OCI-LY7 (cell line): ENCODE measurements at regions not wholly inside any gene's neighbourhood (a gene's known extent, or its start where the extent isn't known, plus 50 kb on each side); places are given as distances from the start of the nearest gene placed in this dataset.

ENCODE experiments used
- BruUV-seq: library from RNA; stranded (reverse); fragments of 400-500 nt; replicated peaks from 2 replicates; lab custom pipeline; 2021; lab: Mats Ljungman, UMichigan
- CTCF ChIA-PET: fragments of 300-600 bp; sonication (Branson Sonifier 250); formaldehyde crosslinking; loops from one replicate; lab custom pipeline; 2022; ENCODE audit warnings: antibody characterized with exemption; ENCODE audit not compliant: unreplicated experiment; lab: Charles Lee
- POLR2A ChIA-PET: fragments of 300-600 bp; sonication (Branson Sonifier 250); formaldehyde crosslinking; loops from one replicate; lab custom pipeline; 2022; ENCODE audit warnings: antibody characterized with exemption; lab: Charles Lee
- DNase-seq: peaks from one replicate; pipeline ENCODE4 v3.0.0-alpha.2; 2015; ENCODE audit warnings: low spot score
- H2AFZ ChIP-seq: fragments of 200-600 bp; sonication (generic), shearing (Covaris generic); 2 replicates; pipeline ENCODE4 v1.6.1; 2014; ENCODE audit warnings: mild to moderate bottlenecking, antibody characterized with exemption, low read length, moderate library complexity
- H3K27ac ChIP-seq: fragments of 200-600 bp; sonication (generic); 2 replicates; pipeline ENCODE4 v1.5.1; 2014; ENCODE audit warnings: mixed run types, low read depth, mild to moderate bottlenecking, moderate library complexity, low read length, inconsistent platforms; ENCODE audit not compliant: poor library complexity, severe bottlenecking
- H3K36me3 ChIP-seq: fragments of 200-600 bp; sonication (generic); 2 replicates; pipeline ENCODE4 v1.6.1; 2014; ENCODE audit warnings: mild to moderate bottlenecking, antibody characterized with exemption, low read length, moderate library complexity, mixed read lengths; ENCODE audit not compliant: insufficient read depth
- H3K4me1 ChIP-seq: fragments of 200-600 bp; sonication (generic); 2 replicates; pipeline ENCODE4 v1.5.1; 2014; ENCODE audit warnings: mild to moderate bottlenecking, low read length; ENCODE audit not compliant: insufficient read depth, poor library complexity, severe bottlenecking
- H3K4me2 ChIP-seq: fragments of 200-600 bp; sonication (generic); 2 replicates; pipeline ENCODE4 v1.6.1; 2014; ENCODE audit warnings: mild to moderate bottlenecking, low read length
- H3K4me3 ChIP-seq: fragments of 200-600 bp; sonication (generic); 2 replicates; pipeline ENCODE4 v1.5.1; 2014; ENCODE audit warnings: mild to moderate bottlenecking, low read depth, low read length; ENCODE audit not compliant: poor library complexity, severe bottlenecking
- H3K79me2 ChIP-seq: fragments of 200-600 bp; sonication (generic); 2 replicates; pipeline ENCODE4 v1.6.1; 2016; ENCODE audit warnings: low read depth, mild to moderate bottlenecking, low read length, moderate library complexity, mixed read lengths; ENCODE audit not compliant: insufficient read depth
- H3K9me2 ChIP-seq: fragments of 200-600 bp; sonication (generic); 2 replicates; pipeline ENCODE4 v1.6.1; 2016; ENCODE audit warnings: mild to moderate bottlenecking, low read length, mixed read lengths; ENCODE audit not compliant: insufficient read depth
- H3K9me3 ChIP-seq: fragments of 200-600 bp; sonication (generic); 2 replicates; pipeline ENCODE4 v1.6.1; 2014; ENCODE audit warnings: mild to moderate bottlenecking, mixed run types, low read length, mixed read lengths
- H4K20me1 ChIP-seq: fragments of 200-600 bp; sonication (generic); 2 replicates; pipeline ENCODE4 v1.6.1; 2014; ENCODE audit warnings: mild to moderate bottlenecking, antibody characterized with exemption, low read length, moderate library complexity, mixed read lengths; ENCODE audit not compliant: insufficient read depth
- CTCF ChIP-seq: fragments of 200-600 bp; sonication (generic); conservative IDR thresholded peaks from 2 replicates; pipeline ENCODE4 v1.5.1; 2014; ENCODE audit warnings: mild to moderate bottlenecking, antibody characterized with exemption, low read length, moderate library complexity, mixed read lengths
- EZH2phosphoT487 ChIP-seq: fragments of 200-600 bp; sonication (generic); IDR thresholded peaks from 2 replicates; pipeline ENCODE4 v1.6.1; 2018; ENCODE audit warnings: low read depth, borderline replicate concordance, mild to moderate bottlenecking, mixed run types, antibody characterized with exemption, low read length, moderate library complexity, mixed read lengths
- intact Hi-C: fragments of 100-400 bp; cut with micrococcal nuclease; formaldehyde crosslinking; loops from one replicate; pipeline ENCODE4 v1.10.0; 2022; ENCODE audit not compliant: unreplicated experiment

DNA sequence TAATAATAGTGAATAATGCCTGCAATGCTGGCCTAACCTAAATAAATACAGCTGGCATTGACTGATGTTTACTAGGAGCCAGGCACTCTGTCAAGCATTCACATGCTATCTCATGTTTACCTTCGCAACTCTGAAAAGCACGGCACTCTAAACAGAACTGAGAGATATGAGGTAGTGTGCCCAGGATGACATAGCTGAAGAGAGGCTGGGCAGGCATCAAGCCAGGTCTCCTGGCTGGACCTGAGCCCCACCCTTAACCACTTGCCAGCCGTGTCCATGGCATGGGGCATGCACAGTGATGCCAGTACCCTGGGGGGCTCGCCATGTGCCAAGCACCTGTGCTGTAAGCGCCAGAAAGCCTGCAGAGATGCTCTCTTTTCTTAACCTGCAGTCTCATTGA lies 119.4 kb upstream of the MVB12B start:
- H3K27ac ChIP-seq = no peak overlapping the region
- no peaks in the 10 kb centered on the region for H3K36me3 ChIP-seq
- DNase-seq = no peak
- no TSS peak for BruUV-seq
- ChIA-PET CTCF (no interaction called here), POLR2A (no interaction called here)
- H2AFZ ChIP-seq = no peak overlapping the region
- no peaks in the 10 kb centered on the region for H3K9me2 ChIP-seq
- H3K4me3 ChIP-seq = no peak overlapping the region
- H3K79me2 ChIP-seq = no peaks in the 10 kb centered on the region
- no peaks in the 10 kb centered on the region for H3K4me1 ChIP-seq
- H4K20me1 ChIP-seq = no peaks in the 10 kb centered on the region
- TF ChIP-seq CTCF = no peak
- TF ChIP-seq EZH2phosphoT487 = no peak
- H3K4me2 ChIP-seq = no peak overlapping the region
- intact Hi-C loops = no loop called here
- no peaks in the 10 kb centered on the region for H3K9me3 ChIP-seq

DNA sequence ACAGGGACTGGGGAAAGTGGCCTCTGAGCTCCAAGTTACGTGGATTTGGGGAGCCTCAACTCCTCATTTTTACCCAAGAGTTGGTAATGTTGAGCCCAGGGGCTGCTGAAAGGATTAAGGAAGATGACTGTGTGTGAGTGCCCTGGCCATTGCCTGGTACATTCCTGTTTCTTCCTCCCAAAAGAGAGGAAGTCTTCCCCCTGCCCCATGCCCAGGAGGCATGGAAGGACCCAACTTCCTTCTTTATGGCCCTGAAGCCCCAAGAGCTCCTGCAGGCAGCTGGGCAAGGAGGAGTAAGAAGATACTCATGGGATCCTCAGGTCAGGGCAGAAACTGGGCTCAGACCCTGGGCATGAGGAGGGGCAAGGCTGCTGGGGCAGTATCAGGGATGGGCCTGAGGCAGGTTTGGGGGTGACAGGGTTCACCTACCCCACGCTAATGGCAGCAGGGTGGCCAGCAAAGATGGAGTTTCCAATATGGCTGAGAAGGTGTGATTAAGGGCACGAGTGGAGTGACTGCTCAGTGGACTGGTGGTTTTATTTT lies 118.3 kb upstream of the MVB12B start:
- no TSS peak for BruUV-seq
- TF ChIP-seq EZH2phosphoT487 (no peak), CTCF (no peak)
- H3K36me3 ChIP-seq = no peaks in the 10 kb centered on the region
- no peaks in the 10 kb centered on the region for H3K79me2 ChIP-seq
- POLR2A ChIA-PET = interaction anchor here (0.6 kb wide), 1 partner anchor 1242 kb away, joined by 4 read pairs; no protein-coding TSS in a partner anchor
- no peak overlapping the region for H3K27ac ChIP-seq
- H2AFZ ChIP-seq = no peak overlapping the region
- intact Hi-C loops = no loop called here
- H3K4me3 ChIP-seq = no peak overlapping the region
- H3K4me1 ChIP-seq = no peaks in the 10 kb centered on the region
- H3K9me3 ChIP-seq = no peaks in the 10 kb centered on the region
- H3K9me2 ChIP-seq = no peaks in the 10 kb centered on the region
- H4K20me1 ChIP-seq = no peaks in the 10 kb centered on the region
- CTCF ChIA-PET = no interaction called here
- H3K4me2 ChIP-seq = no peak overlapping the region
- no peak for DNase-seq

DNA sequence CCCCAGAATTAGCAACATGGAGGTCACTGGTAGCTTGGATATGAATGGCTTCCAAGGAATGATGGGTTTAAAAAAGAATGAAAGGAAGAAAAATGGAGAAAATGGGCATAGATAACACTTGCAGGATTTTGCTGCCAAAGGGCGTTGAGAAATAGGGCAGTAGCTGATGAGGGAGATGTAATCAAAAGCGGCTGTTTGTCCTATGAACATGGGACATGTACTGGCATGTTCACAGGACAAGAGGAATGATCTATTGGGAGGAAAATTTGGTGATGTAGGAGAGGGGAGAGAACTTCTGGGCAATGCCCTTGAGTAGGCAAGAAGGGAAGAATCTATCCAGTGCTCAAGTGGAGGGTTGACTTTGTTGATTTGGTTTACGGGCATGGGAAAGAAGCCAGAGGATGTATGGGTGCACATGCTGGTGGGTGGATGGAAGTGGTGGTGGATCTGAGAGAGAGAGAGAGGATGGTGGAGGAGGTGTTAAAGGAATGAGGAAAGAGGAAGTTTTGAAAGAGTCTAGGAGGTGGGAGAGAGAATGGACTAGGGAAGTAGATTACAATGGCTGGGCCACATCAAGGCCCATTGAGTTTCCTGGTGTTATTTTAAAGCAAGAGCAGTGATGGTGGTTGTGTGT lies 115.1 kb upstream of the MVB12B start:
- TF ChIP-seq EZH2phosphoT487 = no peak
- TF ChIP-seq CTCF = no peak
- Histone ChIP-seq H3K9me3 (no peaks in the 10 kb centered on the region), H3K27ac (no peak overlapping the region), H3K4me3 (no peak overlapping the region), H2AFZ (no peak overlapping the region), H3K9me2 (no peaks in the 10 kb centered on the region), H4K20me1 (no peaks in the 10 kb centered on the region), H3K79me2 (no peaks in the 10 kb centered on the region), H3K36me3 (no peaks in the 10 kb centered on the region), H3K4me1 (no peaks in the 10 kb centered on the region), H3K4me2 (no peak overlapping the region)
- BruUV-seq = no TSS peak
- intact Hi-C loops = no loop called here
- DNase-seq = no peak
- ChIA-PET CTCF (no interaction called here), POLR2A (no interaction called here)
